Stomach smooth muscle (tissue), 2 donors: ENCODE measurements at regions not wholly inside any gene's neighbourhood (a gene's known extent, or its start where the extent isn't known, plus 50 kb on each side); places are given as distances from the start of the nearest gene placed in this dataset.

Experiments
- H3K27ac ChIP-seq: one replicate; pipeline ENCODE4 v1.7.0; 2013; ENCODE audit warnings: mild to moderate bottlenecking, low read length, inconsistent platforms
- H3K27me3 ChIP-seq, 2 donors: one replicate each; pipeline ENCODE4 v1.7.0; 2013; ENCODE audit warnings: low read length in 2 of 2; ENCODE audit not compliant: insufficient read depth in 2 of 2, control insufficient read depth in 1 of 2
- H3K36me3 ChIP-seq, 2 donors: one replicate each; pipeline ENCODE4 v1.7.0; 2013; ENCODE audit warnings: low read length in 2 of 2; ENCODE audit not compliant: control insufficient read depth in 2 of 2, insufficient read depth in 2 of 2
- H3K4me1 ChIP-seq: one replicate; pipeline ENCODE4 v1.7.0; 2013; ENCODE audit warnings: low read length; ENCODE audit not compliant: control insufficient read depth, insufficient read depth
- H3K4me3 ChIP-seq, 2 donors: one replicate each; pipeline ENCODE4 v1.7.0; 2013; ENCODE audit warnings: low read length in 2 of 2
- H3K9ac ChIP-seq, 2 donors: one replicate each; pipeline ENCODE4 v1.7.0; 2013; ENCODE audit warnings: low read length in 2 of 2, mild to moderate bottlenecking in 1 of 2
- H3K9me3 ChIP-seq, 2 donors: one replicate each; pipeline ENCODE4 v1.7.0; 2013; ENCODE audit warnings: low read length in 2 of 2; ENCODE audit not compliant: control insufficient read depth in 2 of 2
- donor health status: healthy.
- donor health status: Pancreatic carcinoma.

DNA sequence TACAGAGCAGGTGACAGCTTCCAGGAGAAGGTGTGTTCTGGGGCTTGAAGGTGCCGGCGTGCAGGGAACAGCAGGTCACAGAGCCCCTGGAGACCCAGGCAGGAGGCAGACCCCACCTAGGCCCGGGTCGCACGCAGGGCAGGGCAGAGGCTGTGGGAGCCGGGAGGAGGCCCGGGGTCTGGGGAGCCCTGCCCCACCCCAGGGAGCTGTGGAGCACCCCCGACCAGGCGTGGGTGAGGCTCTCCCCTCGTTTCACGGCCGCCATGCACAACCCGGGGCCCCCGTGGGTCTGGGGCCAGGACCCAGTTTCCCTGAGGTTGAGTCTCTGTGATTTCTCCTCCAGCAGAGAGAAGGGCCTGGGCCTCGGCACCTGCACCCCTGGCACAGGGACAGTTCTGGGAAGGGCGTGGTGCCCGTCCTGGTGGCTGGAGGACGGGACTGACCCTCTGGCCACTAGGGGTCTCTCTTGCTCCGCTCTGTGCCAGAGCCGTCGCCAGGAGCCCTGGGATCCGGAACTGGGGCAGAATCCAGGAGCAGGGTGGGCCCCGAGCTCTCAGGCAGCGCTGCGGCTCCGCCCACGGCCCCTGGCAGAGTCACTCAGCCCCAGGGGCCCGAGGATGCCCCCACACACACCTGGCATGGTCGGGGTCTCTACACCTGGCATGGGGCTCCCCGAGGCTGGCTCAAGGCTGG, 75.2 kb upstream of the FBRSL1 start:
- peak overlapping the region in 1 of 2 donors; percentile 22 for H3K4me3 ChIP-seq
- no peaks in the 10 kb centered on the region for H3K4me1 ChIP-seq
- no peak overlapping the region for H3K27ac ChIP-seq
- no peaks in the 10 kb centered on the region for H3K9me3 ChIP-seq
- H3K36me3 ChIP-seq = no peaks in the 10 kb centered on the region
- no peak overlapping the region for H3K9ac ChIP-seq
- H3K27me3 ChIP-seq = peaks cover 25 to 28% of the 10 kb centered on the region in 2 donors

DNA sequence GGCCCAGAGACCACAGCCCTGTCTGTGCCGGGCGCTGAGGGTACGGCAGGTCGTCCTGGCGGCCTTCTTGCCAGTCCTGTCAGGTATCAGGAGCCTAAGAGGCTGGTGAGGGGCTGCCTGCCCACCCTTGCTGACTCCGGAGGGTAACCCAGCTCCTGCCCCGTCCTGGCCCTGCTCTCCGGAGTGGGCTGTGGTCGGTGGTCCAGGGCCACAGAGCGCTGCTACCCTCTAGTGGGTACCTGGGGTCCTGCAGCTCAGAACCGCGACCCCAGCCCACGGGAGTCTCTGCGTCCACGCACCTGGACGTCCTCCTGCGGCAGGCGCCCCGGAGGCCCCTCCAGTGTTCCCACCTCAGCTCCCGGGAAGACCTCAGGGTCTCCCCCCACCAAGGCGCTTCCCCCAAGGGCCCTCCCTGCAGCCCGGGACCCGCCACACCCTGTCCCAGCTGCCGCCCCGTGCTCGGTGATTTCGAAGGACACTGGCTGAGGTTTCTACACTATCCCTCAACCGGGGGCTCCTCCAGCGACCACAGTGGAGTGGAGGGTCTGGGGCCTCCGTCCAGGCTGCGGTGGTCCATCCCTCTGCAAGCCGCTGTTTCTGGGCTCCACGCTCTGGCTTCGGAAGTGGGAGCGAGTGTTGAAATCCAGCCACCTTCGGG, 75.9 kb upstream of the FBRSL1 start:
- H3K27ac ChIP-seq = no peak overlapping the region
- H3K9me3 ChIP-seq = no peaks in the 10 kb centered on the region
- H3K4me1 ChIP-seq = no peaks in the 10 kb centered on the region
- H3K9ac ChIP-seq = no peak overlapping the region
- H3K36me3 ChIP-seq = no peaks in the 10 kb centered on the region
- H3K4me3 ChIP-seq = no peak overlapping the region
- H3K27me3 ChIP-seq = peaks cover 22 to 28% of the 10 kb centered on the region in 2 donors

DNA sequence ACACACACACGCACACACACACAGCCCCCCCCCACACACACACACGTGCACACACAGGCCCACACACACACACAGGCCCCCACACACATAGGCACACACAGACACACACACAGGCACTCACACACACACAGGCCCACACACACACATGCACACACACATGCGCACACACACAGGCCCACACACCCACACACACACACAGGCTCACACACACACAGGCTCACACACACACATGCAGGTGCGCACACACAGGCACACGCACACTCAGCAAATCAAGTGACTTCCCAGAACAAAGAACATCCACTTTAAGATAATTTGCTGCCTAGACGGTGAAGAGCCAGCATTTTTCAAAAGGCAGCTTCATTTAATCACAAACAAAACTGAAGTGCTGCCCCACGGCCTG, 78.5 kb upstream of the FBRSL1 start:
- Histone ChIP-seq H3K27me3 (peaks cover 23 to 33% of the 10 kb centered on the region in 2 donors), H3K36me3 (no peaks in the 10 kb centered on the region), H3K4me1 (no peaks in the 10 kb centered on the region), H3K4me3 (no peak overlapping the region), H3K9ac (no peak overlapping the region), H3K27ac (no peak overlapping the region), H3K9me3 (no peaks in the 10 kb centered on the region)

DNA sequence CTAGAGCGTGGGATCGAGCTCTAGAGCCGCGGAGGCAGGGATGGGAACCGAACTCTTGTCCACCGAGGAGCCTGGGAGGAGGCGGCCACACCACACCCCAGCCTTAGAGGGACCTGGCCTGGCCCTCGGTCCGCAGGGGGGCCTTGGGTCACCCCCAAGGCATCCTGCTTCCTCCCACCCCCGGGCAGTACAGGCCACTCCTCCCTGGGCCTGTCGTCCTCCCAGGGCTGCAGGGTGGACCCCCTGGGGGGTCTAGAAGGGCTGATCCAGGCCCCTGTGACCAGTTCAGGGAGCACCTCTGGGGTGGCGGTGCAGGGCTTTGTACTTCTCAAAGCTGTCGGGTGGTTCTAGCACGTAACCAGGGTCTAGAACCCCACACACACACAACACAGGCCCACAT, 79.1 kb upstream of the FBRSL1 start:
- Histone ChIP-seq H3K27me3 (peaks cover 19 to 27% of the 10 kb centered on the region in 2 donors), H3K27ac (no peak overlapping the region), H3K4me1 (no peaks in the 10 kb centered on the region), H3K4me3 (no peak overlapping the region), H3K36me3 (no peaks in the 10 kb centered on the region), H3K9ac (no peak overlapping the region), H3K9me3 (no peaks in the 10 kb centered on the region)

DNA sequence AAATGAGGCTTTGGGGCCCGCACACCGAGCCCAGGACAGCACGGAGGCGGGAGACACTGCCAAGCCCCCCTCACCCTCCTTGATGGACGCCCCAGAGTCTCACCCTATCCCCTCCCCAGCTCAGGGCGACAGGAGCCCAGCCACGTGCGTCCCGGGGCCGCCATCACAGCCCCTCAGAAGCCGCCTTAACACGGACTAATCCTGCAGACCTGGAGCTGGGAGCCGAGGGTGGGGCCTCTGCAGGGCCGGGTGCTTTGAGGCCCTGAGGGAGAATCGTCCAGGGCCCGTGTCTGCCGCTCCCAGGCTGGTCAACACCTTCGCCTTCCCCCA, 79.7 kb upstream of the FBRSL1 start:
- no peak overlapping the region for H3K9ac ChIP-seq
- no peak overlapping the region for H3K27ac ChIP-seq
- no peaks in the 10 kb centered on the region for H3K4me1 ChIP-seq
- H3K27me3 ChIP-seq = peaks cover 15 to 22% of the 10 kb centered on the region in 2 donors
- no peak overlapping the region for H3K4me3 ChIP-seq
- H3K9me3 ChIP-seq = no peaks in the 10 kb centered on the region
- no peaks in the 10 kb centered on the region for H3K36me3 ChIP-seq

DNA sequence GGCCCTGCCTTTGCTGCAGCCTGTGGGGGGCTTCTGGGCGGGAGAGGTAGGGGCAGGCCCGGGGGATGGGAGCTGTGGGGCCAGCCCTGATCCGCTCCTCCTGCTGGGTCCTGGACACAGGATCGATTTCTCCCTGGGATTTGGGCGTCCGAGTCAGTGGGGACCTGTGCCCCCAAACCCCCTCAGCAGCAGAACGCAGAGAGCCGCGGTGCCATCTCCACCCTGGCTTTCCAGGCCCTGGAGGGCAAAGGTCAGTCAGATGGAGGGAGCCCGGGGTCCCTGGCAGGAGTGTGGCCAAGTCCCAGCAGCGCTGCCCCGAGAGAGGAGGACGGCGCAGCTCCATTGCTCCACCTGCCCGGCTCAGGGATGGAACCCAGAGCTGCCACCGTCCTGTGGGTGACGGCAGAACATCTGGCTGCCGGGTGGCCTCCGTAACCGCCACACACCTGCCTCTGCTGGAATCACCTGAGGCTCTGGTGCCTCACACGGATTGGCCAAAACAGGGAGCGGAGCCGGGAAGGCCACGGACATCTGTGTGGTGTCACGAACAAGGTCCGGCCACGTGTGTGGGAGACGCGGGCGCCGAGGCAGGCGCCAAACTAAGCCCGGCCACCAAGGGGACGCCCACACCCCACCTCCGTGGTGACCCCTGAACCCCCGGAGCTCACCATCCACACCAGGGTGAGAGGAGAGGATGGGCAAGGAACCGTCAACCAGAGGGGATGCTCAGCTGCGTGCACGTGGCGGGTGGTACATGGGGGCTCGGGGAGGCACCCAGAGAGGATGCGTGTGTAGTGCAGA, 80.3 kb upstream of the FBRSL1 start:
- no peak overlapping the region for H3K9ac ChIP-seq
- no peaks in the 10 kb centered on the region for H3K9me3 ChIP-seq
- no peak overlapping the region for H3K27ac ChIP-seq
- H3K4me3 ChIP-seq = no peak overlapping the region
- peaks cover 14 to 16% of the 10 kb centered on the region in 2 donors for H3K27me3 ChIP-seq
- no peaks in the 10 kb centered on the region for H3K4me1 ChIP-seq
- no peaks in the 10 kb centered on the region for H3K36me3 ChIP-seq

DNA sequence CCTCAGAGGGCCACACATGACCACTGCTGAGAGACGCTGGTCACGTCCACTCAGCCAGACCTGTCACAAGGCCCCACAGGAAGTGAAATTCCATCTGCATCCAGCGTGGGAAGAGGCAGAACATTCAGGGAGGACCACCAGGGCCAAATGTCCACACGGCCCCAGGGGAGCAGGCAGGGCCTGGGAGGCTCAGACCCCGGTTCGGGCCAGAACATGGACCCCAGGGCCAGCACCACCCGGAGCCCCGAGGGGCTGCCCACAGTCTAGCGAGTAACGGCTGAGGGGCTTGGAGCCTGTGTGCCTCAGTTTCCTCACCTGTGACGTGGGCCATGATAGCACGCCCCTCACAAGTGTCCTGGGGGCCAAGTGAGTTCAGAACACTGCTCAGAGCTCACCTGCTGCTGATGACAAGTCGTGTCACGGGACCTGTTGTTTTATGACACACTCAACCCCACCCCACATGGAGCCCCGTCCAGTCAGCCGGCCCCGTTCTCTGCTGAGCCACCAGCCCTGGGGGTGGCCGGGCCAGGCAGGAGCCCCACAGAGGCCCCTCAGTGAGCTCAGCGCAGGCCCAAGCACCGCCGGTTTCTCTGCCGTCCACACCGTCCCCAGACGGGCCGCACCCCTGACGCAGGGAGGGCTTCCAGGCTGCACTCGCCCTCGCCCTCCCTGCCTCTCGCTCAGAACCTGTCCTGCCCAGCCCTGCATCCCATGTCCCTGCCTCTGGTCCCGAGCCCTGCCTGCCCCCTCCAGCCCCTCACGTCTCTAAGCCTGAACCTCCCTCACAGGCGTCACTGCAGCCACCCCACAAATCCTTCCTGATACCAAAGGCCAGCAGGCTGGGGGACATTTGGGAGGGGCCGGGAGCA, 79.5 kb upstream of the GALNT9 start:
- H3K4me3 ChIP-seq = no peak overlapping the region

DNA sequence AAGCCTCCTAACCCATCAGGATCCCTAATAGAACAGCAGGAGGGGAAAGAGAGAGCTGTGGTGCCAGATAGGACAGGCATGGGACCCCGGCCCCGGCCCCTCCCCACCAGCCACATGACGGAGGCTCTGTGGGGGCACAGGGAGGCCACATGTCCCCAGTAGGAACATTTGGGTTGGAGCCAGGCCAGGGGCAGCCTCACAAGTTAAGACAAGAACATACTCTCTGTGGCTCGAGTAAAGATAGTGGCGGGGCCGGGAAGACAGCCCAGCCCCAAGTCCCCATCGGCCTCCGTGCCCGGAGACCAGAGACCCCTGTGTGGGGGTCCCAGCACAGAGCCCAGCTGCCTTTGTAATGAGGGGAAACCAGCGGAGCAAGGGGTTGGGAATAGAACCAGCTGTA, 78.6 kb upstream of the GALNT9 start:
- Histone ChIP-seq H3K9me3 (no peaks in the 10 kb centered on the region), H3K36me3 (no peaks in the 10 kb centered on the region), H3K4me3 (no peak overlapping the region), H3K4me1 (no peaks in the 10 kb centered on the region), H3K27ac (no peak overlapping the region), H3K27me3 (peaks cover 10 to 12% of the 10 kb centered on the region in 2 donors), H3K9ac (no peak overlapping the region)

More for the DNA sequence above, 79.5 kb upstream of the GALNT9 start:
- H3K9ac ChIP-seq = no peak overlapping the region
- H3K9me3 ChIP-seq = no peaks in the 10 kb centered on the region
- H3K27ac ChIP-seq = no peak overlapping the region
- no peaks in the 10 kb centered on the region for H3K36me3 ChIP-seq
- H3K4me1 ChIP-seq = no peaks in the 10 kb centered on the region
- H3K27me3 ChIP-seq = peaks cover 8 to 10% of the 10 kb centered on the region in 2 donors

DNA sequence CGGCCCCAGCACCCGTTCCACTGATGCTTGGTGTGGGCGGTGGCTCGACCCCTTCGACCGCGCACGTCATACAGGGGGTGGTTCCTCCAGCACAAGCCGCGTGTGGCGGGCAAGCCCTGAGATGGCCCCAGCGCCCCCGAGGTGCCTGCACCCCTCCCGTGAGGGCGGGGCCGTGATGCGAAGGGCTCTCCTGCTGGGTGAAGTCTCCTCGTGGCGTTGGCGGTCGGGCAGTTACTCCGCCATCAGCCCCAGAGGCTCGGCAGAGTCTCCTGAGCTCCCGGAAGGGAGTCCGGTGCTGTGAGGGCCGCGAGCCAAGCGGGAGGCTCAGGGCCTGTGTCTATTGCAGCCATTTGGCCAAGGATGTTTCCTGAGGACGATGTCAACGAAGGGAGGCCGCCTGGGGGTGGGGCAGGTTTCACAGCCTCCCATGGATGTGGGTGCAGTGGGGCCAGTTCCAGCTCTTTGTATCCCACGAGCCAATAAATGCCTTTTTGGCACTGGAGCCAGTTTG, 78.1 kb upstream of the GALNT9 start:
- no peak overlapping the region for H3K9ac ChIP-seq
- H3K4me1 ChIP-seq = no peaks in the 10 kb centered on the region
- H3K4me3 ChIP-seq = no peak overlapping the region
- no peaks in the 10 kb centered on the region for H3K9me3 ChIP-seq
- no peak overlapping the region for H3K27ac ChIP-seq
- H3K27me3 ChIP-seq = peaks cover 12 to 15% of the 10 kb centered on the region in 2 donors
- no peaks in the 10 kb centered on the region for H3K36me3 ChIP-seq
